Testis (tissue), 2 donors: ENCODE measurements at regions not wholly inside any gene's neighbourhood (a gene's known extent, or its start where the extent isn't known, plus 50 kb on each side); places are given as distances from the start of the nearest gene placed in this dataset.

Experiments used
- DNase-seq: peaks from one replicate; pipeline ENCODE4 v3.0.0-alpha.2; 2019
- H3K27ac ChIP-seq, 2 donors: fragments of 200-600 bp; sonication (generic); one replicate each; pipeline ENCODE4 v1.5.1; 2019
- H3K27me3 ChIP-seq: fragments of 200-600 bp; sonication (generic); one replicate; pipeline ENCODE4 v1.5.1; 2019
- H3K36me3 ChIP-seq: fragments of 200-600 bp; sonication (generic); one replicate; pipeline ENCODE4 v1.5.1; 2017; ENCODE audit warnings: low read depth; ENCODE audit errors: missing control alignments
- H3K4me1 ChIP-seq: fragments of 200-600 bp; sonication (generic); one replicate; pipeline ENCODE4 v1.5.1; 2019
- H3K4me3 ChIP-seq, 2 donors: fragments of 200-600 bp; sonication (generic); one replicate each; pipeline ENCODE4 v1.5.1; 2017 to 2019
- H3K9me3 ChIP-seq: fragments of 200-600 bp; sonication (generic); one replicate; pipeline ENCODE4 v1.5.1; 2017
- CTCF ChIP-seq, 3 experiments: fragments of 450-650 bp in 2 of 3; fragments of 200-600 bp in 1 of 3; sonication (generic) in 1 of 3; IDR thresholded peaks; one replicate each; pipeline ENCODE4 v1.5.1; 2016 to 2019; ENCODE audit warnings: antibody characterized with exemption in 3 of 3, mild to moderate bottlenecking in 2 of 3, moderate library complexity in 1 of 3
- POLR2A ChIP-seq: fragments of 450-650 bp; IDR thresholded peaks from one replicate; pipeline ENCODE4 v1.6.1; 2017; ENCODE audit warnings: antibody characterized with exemption, mild to moderate bottlenecking, moderate library complexity
- WGBS, 2 donors: methylation state at CpG; one replicate each; pipeline ENCODE4 v1.1.5; 2018; 5-methylcytosine and 5-hydroxymethylcytosine counted together
- intact Hi-C: fragments of 100-400 bp; cut with DNase I; formaldehyde crosslinking; loops from one replicate; pipeline ENCODE4 v1.15.1; 2023; ENCODE audit warnings: low total_unique reads

- Histone ChIP-seq H3K27ac (no peak overlapping the region), H3K9me3 (no peaks in the 10 kb centered on the region), H3K4me1 (no peaks in the 10 kb centered on the region), H3K4me3 (no peak overlapping the region), H3K27me3 (no peaks in the 10 kb centered on the region), H3K36me3 (no peaks in the 10 kb centered on the region)
- intact Hi-C loops = no loop called here
- no peak for TF ChIP-seq POLR2A
- no peak for TF ChIP-seq CTCF (IDR thresholded peaks at IDR 0.05)
- 83 to 97% methylated on average over 3 of the region's 3 CpGs for WGBS, 2 donors
- no peak for DNase-seq
Observed at GRCh38 chr1:181260271-181260670, 171.8 kb downstream of the IER5 start.

GRCh38 chr1:181260994-181261393, 172.5 kb downstream of the IER5 start:
- no peaks in the 10 kb centered on the region for H3K4me1 ChIP-seq
- DNase-seq = no peak
- H3K27me3 ChIP-seq = no peaks in the 10 kb centered on the region
- intact Hi-C loops = no loop called here
- H3K4me3 ChIP-seq = no peak overlapping the region
- H3K36me3 ChIP-seq = no peaks in the 10 kb centered on the region
- WGBS, 2 donors = 96 to 97% methylated on average over 1 of the region's 1 CpG
- TF ChIP-seq POLR2A (no peak), CTCF (IDR thresholded peaks at IDR 0.05) (no peak)
- H3K27ac ChIP-seq = no peak overlapping the region
- no peaks in the 10 kb centered on the region for H3K9me3 ChIP-seq

- 24 to 41% methylated on average over 1 of the region's 1 CpG for whole genome bisulfite sequencing, 2 donors
- Histone ChIP-seq H3K36me3 (no peaks in the 10 kb centered on the region), H3K27me3 (no peaks in the 10 kb centered on the region), H3K27ac (no peak overlapping the region), H3K4me3 (no peak overlapping the region), H3K4me1 (no peaks in the 10 kb centered on the region), H3K9me3 (no peaks in the 10 kb centered on the region)
- DNase-seq = no peak
- intact Hi-C loops = no loop called here
- no peak for TF ChIP-seq CTCF (IDR thresholded peaks at IDR 0.05)
- TF ChIP-seq POLR2A = no peak
Observed at GRCh38 chr1:181262069-181262468, 173.6 kb downstream of the IER5 start.

GRCh38 chr1:181263444-181263843, 174.9 kb downstream of the IER5 start:
- WGBS, 2 donors = 93 to 94% methylated on average over 2 of the region's 2 CpGs
- Histone ChIP-seq H3K9me3 (no peaks in the 10 kb centered on the region), H3K36me3 (no peaks in the 10 kb centered on the region), H3K4me1 (no peaks in the 10 kb centered on the region), H3K4me3 (no peak overlapping the region), H3K27ac (no peak overlapping the region), H3K27me3 (no peaks in the 10 kb centered on the region)
- DNase-seq = no peak
- TF ChIP-seq POLR2A (no peak), CTCF (IDR thresholded peaks at IDR 0.05) (no peak)
- intact Hi-C loops = no loop called here

- Histone ChIP-seq H3K36me3 (no peaks in the 10 kb centered on the region), H3K4me3 (no peak overlapping the region), H3K4me1 (no peaks in the 10 kb centered on the region), H3K27ac (no peak overlapping the region), H3K27me3 (no peaks in the 10 kb centered on the region), H3K9me3 (no peaks in the 10 kb centered on the region)
- DNase-seq = no peak
- no peak for TF ChIP-seq CTCF (IDR thresholded peaks at IDR 0.05)
- TF ChIP-seq POLR2A = no peak
- intact Hi-C loops = no loop called here
- 72 to 86% methylated on average over 3 of the region's 3 CpGs for WGBS, 2 donors
Observed at GRCh38 chr1:181264821-181265220, 176.3 kb downstream of the IER5 start.
